Chondrocyte (in vitro differentiated cells): ENCODE measurements at regions not wholly inside any gene's neighbourhood (a gene's known extent, or its start where the extent isn't known, plus 50 kb on each side); places are given as distances from the start of the nearest gene placed in this dataset.

Experiments used
- DNase-seq: peaks from one replicate; pipeline ENCODE4 v3.0.0; 2021; ENCODE audit warnings: mixed read lengths, low spot score
- H3K27ac Mint-ChIP-seq: one replicate; pipeline ENCODE4 v1.8.0; 2021; ENCODE audit warnings: mild to moderate bottlenecking, moderate library complexity, mixed read lengths; ENCODE audit not compliant: unreplicated experiment
- H3K27me3 Mint-ChIP-seq: 2 replicates; pipeline ENCODE4 v1.8.0; 2021; ENCODE audit warnings: low read depth, mixed read lengths
- H3K36me3 Mint-ChIP-seq: 2 replicates; pipeline ENCODE4 v1.8.0; 2021; ENCODE audit warnings: low read depth, mixed read lengths
- H3K4me1 Mint-ChIP-seq: 2 replicates; pipeline ENCODE4 v1.8.0; 2021; ENCODE audit warnings: low read depth, mild to moderate bottlenecking, mixed read lengths
- H3K4me3 Mint-ChIP-seq: one replicate; pipeline ENCODE4 v1.8.0; 2021; ENCODE audit warnings: mild to moderate bottlenecking, moderate library complexity, mixed read lengths; ENCODE audit not compliant: unreplicated experiment
- H3K9me3 Mint-ChIP-seq: 2 replicates; pipeline ENCODE4 v1.8.0; 2021; ENCODE audit warnings: low read depth, mixed read lengths
- CTCF ChIP-seq: fragments of 200-600 bp; sonication (generic); IDR thresholded peaks from 2 replicates; pipeline ENCODE4 v1.5.0; 2021; ENCODE audit warnings: antibody characterized with exemption, mild to moderate bottlenecking, moderate library complexity

- H3K36me3 Mint-ChIP-seq: no peaks in the 10 kb centered on the region
- H3K9me3 Mint-ChIP-seq: no peaks in the 10 kb centered on the region
- peaks cover 6% of the 10 kb centered on the region for H3K27me3 Mint-ChIP-seq
- no peak overlapping the region for H3K27ac Mint-ChIP-seq
- TF ChIP-seq CTCF: no peak
- no peak overlapping the region for H3K4me3 Mint-ChIP-seq
- DNase-seq: no peak
- no peaks in the 10 kb centered on the region for H3K4me1 Mint-ChIP-seq
These were observed 360.5 kb downstream of the BUD13 start for GRCh38 chr11:116412118-116412889.

- TF ChIP-seq CTCF: no peak
These were observed 363.5 kb downstream of the BUD13 start for GRCh38 chr11:116409238-116409637.

GRCh38 chr11:116406042-116406441 is 366.7 kb downstream of the BUD13 start:
- no peak for TF ChIP-seq CTCF
- no peaks in the 10 kb centered on the region for H3K9me3 Mint-ChIP-seq
- no peak overlapping the region for H3K4me3 Mint-ChIP-seq
- no peaks in the 10 kb centered on the region for H3K36me3 Mint-ChIP-seq
- H3K4me1 Mint-ChIP-seq: no peaks in the 10 kb centered on the region
- peaks cover 19% of the 10 kb centered on the region for H3K27me3 Mint-ChIP-seq
- H3K27ac Mint-ChIP-seq: no peak overlapping the region
- DNase-seq: no peak

More at GRCh38 chr11:116409238-116409637, 363.5 kb downstream of the BUD13 start:
- Mint-ChIP-seq H3K4me3 (no peak overlapping the region), H3K9me3 (no peaks in the 10 kb centered on the region), H3K27me3 (peaks cover 13% of the 10 kb centered on the region), H3K4me1 (no peaks in the 10 kb centered on the region), H3K36me3 (no peaks in the 10 kb centered on the region), H3K27ac (no peak overlapping the region)
- DNase-seq: no peak

GRCh38 chr11:116404462-116404798 is 368.4 kb downstream of the BUD13 start:
- DNase-seq: no peak
- no peak overlapping the region for H3K4me3 Mint-ChIP-seq
- peaks cover 24% of the 10 kb centered on the region for H3K27me3 Mint-ChIP-seq
- TF ChIP-seq CTCF: no peak
- H3K36me3 Mint-ChIP-seq: no peaks in the 10 kb centered on the region
- H3K4me1 Mint-ChIP-seq: no peaks in the 10 kb centered on the region
- H3K9me3 Mint-ChIP-seq: no peaks in the 10 kb centered on the region
- H3K27ac Mint-ChIP-seq: no peak overlapping the region

- Mint-ChIP-seq H3K4me3 (no peak overlapping the region), H3K4me1 (no peaks in the 10 kb centered on the region), H3K27ac (no peak overlapping the region), H3K9me3 (no peaks in the 10 kb centered on the region), H3K36me3 (no peaks in the 10 kb centered on the region), H3K27me3 (peaks cover 24% of the 10 kb centered on the region)
- no peak for DNase-seq
- no peak for TF ChIP-seq CTCF
These were observed 368.9 kb downstream of the BUD13 start for GRCh38 chr11:116403794-116404461.
